ENCODE measurements at regions not wholly inside any gene's neighbourhood (a gene's known extent, or its start where the extent isn't known, plus 50 kb on each side); places are given as distances from the start of the nearest gene placed in this dataset.

- TF ChIP-seq CTCF (IDR thresholded peaks at IDR 0.05; ENCODE audit: low read depth, low read length, missing control alignments) = no peak
- no peak overlapping the region for H3K4me3 ChIP-seq (ENCODE audit: low read depth, low read length)
- DNase-seq (ENCODE audit: low read depth) = no peak
These were observed 797.6 kb downstream of the ROBO2 start for GRCh38 chr3:77837456-77838025.

GRCh38 chr3:77859156-77859555 lies 819.3 kb downstream of the ROBO2 start:
- TF ChIP-seq CTCF (IDR thresholded peaks at IDR 0.05; ENCODE audit: low read depth, low read length, missing control alignments) = no peak
- H3K4me3 ChIP-seq (ENCODE audit: low read depth, low read length) = no peak overlapping the region
- no peak for DNase-seq (ENCODE audit: low read depth)

- no peak for DNase-seq (ENCODE audit: low read depth)
- no peak overlapping the region for H3K4me3 ChIP-seq (ENCODE audit: low read depth, low read length)
- no peak for TF ChIP-seq CTCF (IDR thresholded peaks at IDR 0.05; ENCODE audit: low read depth, low read length, missing control alignments)
These were observed 828.8 kb downstream of the ROBO2 start for GRCh38 chr3:77868725-77869124.

- no peak for TF ChIP-seq CTCF (IDR thresholded peaks at IDR 0.05; ENCODE audit: low read depth, low read length, missing control alignments)
- H3K4me3 ChIP-seq (ENCODE audit: low read depth, low read length) = no peak overlapping the region
- DNase-seq (ENCODE audit: low read depth) = no peak
These were observed 829.5 kb downstream of the ROBO2 start for GRCh38 chr3:77869423-77869822.

- no peak for DNase-seq (ENCODE audit: low read depth)
- no peak for TF ChIP-seq CTCF (IDR thresholded peaks at IDR 0.05; ENCODE audit: low read depth, low read length, missing control alignments)
- no peak overlapping the region for H3K4me3 ChIP-seq (ENCODE audit: low read depth, low read length)
These were observed 831.5 kb downstream of the ROBO2 start for GRCh38 chr3:77871436-77871835.

GRCh38 chr3:77873598-77873997 lies 833.7 kb downstream of the ROBO2 start:
- DNase-seq (ENCODE audit: low read depth) = no peak
- no peak overlapping the region for H3K4me3 ChIP-seq (ENCODE audit: low read depth, low read length)
- TF ChIP-seq CTCF (IDR thresholded peaks at IDR 0.05; ENCODE audit: low read depth, low read length, missing control alignments) = no peak

GRCh38 chr3:77885381-77885780 lies 845.5 kb downstream of the ROBO2 start:
- no peak overlapping the region for H3K4me3 ChIP-seq (ENCODE audit: low read depth, low read length)
- no peak for TF ChIP-seq CTCF (IDR thresholded peaks at IDR 0.05; ENCODE audit: low read depth, low read length, missing control alignments)

More at GRCh38 chr3:77885381-77885780, 845.5 kb downstream of the ROBO2 start:
- DNase-seq (ENCODE audit: low read depth) = no peak

Data from GM12864 (cell line).